MCF 10A (cell line): ENCODE measurements at regions not wholly inside any gene's neighbourhood (a gene's known extent, or its start where the extent isn't known, plus 50 kb on each side); places are given as distances from the start of the nearest gene placed in this dataset.

ENCODE experiments used
- BruUV-seq: library from RNA; stranded (reverse); fragments of 400-500 nt; replicated peaks from 2 replicates; lab custom pipeline; 2021; lab: Mats Ljungman, UMichigan
- CTCF ChIA-PET: fragments of 300-600 bp; sonication (Branson Sonifier 250); formaldehyde crosslinking; extraction: SDS; loops from one replicate; lab custom pipeline; 2021; ENCODE audit warnings: antibody characterized with exemption, inconsistent platforms; lab: Yijun Ruan, JAX
- POLR2A ChIA-PET: fragments of 300-600, 350-650 bp; sonication (Branson Sonifier 250); formaldehyde crosslinking; extraction: SDS; loops from one replicate; lab custom pipeline; 2020; ENCODE audit warnings: antibody characterized with exemption, inconsistent platforms; lab: Yijun Ruan, JAX
- DNase-seq: peaks from one replicate; pipeline ENCODE4 v3.0.0-alpha.2; 2018; ENCODE audit not compliant: unreplicated experiment
- H3K27ac Mint-ChIP-seq: one replicate; pipeline ENCODE4 v1.8.0; 2022; ENCODE audit warnings: mild to moderate bottlenecking, low read depth, mixed read lengths; ENCODE audit not compliant: unreplicated experiment
- H3K27me3 Mint-ChIP-seq: one replicate; pipeline ENCODE4 v1.8.0; 2022; ENCODE audit warnings: mixed read lengths; ENCODE audit not compliant: insufficient read depth, unreplicated experiment
- H3K36me3 Mint-ChIP-seq: one replicate; pipeline ENCODE4 v1.8.0; 2022; ENCODE audit warnings: mild to moderate bottlenecking, moderate library complexity, mixed read lengths; ENCODE audit not compliant: insufficient read depth, unreplicated experiment
- H3K4me1 Mint-ChIP-seq: one replicate; pipeline ENCODE4 v1.8.0; 2022; ENCODE audit warnings: mixed read lengths; ENCODE audit not compliant: insufficient read depth, unreplicated experiment
- H3K4me3 Mint-ChIP-seq: one replicate; pipeline ENCODE4 v1.8.0; 2022; ENCODE audit warnings: mild to moderate bottlenecking, moderate library complexity, mixed read lengths; ENCODE audit not compliant: unreplicated experiment
- H3K9me3 Mint-ChIP-seq: one replicate; pipeline ENCODE4 v1.8.0; 2022; ENCODE audit warnings: mixed read lengths; ENCODE audit not compliant: unreplicated experiment
- CTCF ChIP-seq: fragments of 200-600 bp; IDR thresholded peaks from one replicate; pipeline ENCODE4 v1.8.0; 2022; ENCODE audit warnings: antibody characterized with exemption, mild to moderate bottlenecking; ENCODE audit not compliant: unreplicated experiment
- intact Hi-C: fragments of 100-400 bp; cut with micrococcal nuclease; formaldehyde crosslinking; loops from 2 replicates; pipeline ENCODE4 v1.14.1; 2022

- H3K4me1 Mint-ChIP-seq, result no peaks in the 10 kb centered on the region
- no peak overlapping the region for H3K27ac Mint-ChIP-seq
- CTCF ChIA-PET, result no interaction called here
- TF ChIP-seq CTCF, result no peak
- H3K27me3 Mint-ChIP-seq, result no peaks in the 10 kb centered on the region
- H3K9me3 Mint-ChIP-seq, result no peaks in the 10 kb centered on the region
- no TSS peak for BruUV-seq
- H3K4me3 Mint-ChIP-seq, result no peak overlapping the region
- intact Hi-C loops, result no loop called here
- no peaks in the 10 kb centered on the region for H3K36me3 Mint-ChIP-seq
- DNase-seq, result no peak
- POLR2A ChIA-PET, result no interaction called here
Measured at GRCh38 chr3:160112481-160112880, 112.7 kb upstream of the C3orf80 start.

- no peaks in the 10 kb centered on the region for H3K9me3 Mint-ChIP-seq
- intact Hi-C loops, result no loop called here
- no peaks in the 10 kb centered on the region for H3K4me1 Mint-ChIP-seq
- no peak for TF ChIP-seq CTCF
- H3K36me3 Mint-ChIP-seq, result no peaks in the 10 kb centered on the region
- POLR2A ChIA-PET, result no interaction called here
- DNase-seq, result no peak
- CTCF ChIA-PET, result no interaction called here
- H3K27me3 Mint-ChIP-seq, result no peaks in the 10 kb centered on the region
- H3K4me3 Mint-ChIP-seq, result no peak overlapping the region
- BruUV-seq, result no TSS peak
- no peak overlapping the region for H3K27ac Mint-ChIP-seq
Measured at GRCh38 chr3:160112996-160113395, 112.2 kb upstream of the C3orf80 start.

- H3K36me3 Mint-ChIP-seq, result no peaks in the 10 kb centered on the region
- no peaks in the 10 kb centered on the region for H3K4me1 Mint-ChIP-seq
- no peaks in the 10 kb centered on the region for H3K27me3 Mint-ChIP-seq
- H3K4me3 Mint-ChIP-seq, result no peak overlapping the region
- CTCF ChIA-PET, result interaction anchor here (0.6 kb wide), 1 partner anchor 9 kb away, joined by 4 read pairs; no protein-coding TSS in a partner anchor
- no TSS peak for BruUV-seq
- no peak for TF ChIP-seq CTCF
- peaks cover 9% of the 10 kb centered on the region for H3K9me3 Mint-ChIP-seq
- intact Hi-C loops, result no loop called here
- H3K27ac Mint-ChIP-seq, result no peak overlapping the region
- POLR2A ChIA-PET, result no interaction called here
- DNase-seq, result no peak
Measured at GRCh38 chr3:160114355-160114995, 110.7 kb upstream of the C3orf80 start.

GRCh38 chr3:160115387-160115786, 109.8 kb upstream of the C3orf80 start:
- H3K36me3 Mint-ChIP-seq, result no peaks in the 10 kb centered on the region
- intact Hi-C loops, result no loop called here

More at GRCh38 chr3:160115387-160115786, 109.8 kb upstream of the C3orf80 start:
- Mint-ChIP-seq H3K4me1 (no peaks in the 10 kb centered on the region), H3K4me3 (no peak overlapping the region), H3K27ac (no peak overlapping the region), H3K27me3 (no peaks in the 10 kb centered on the region), H3K9me3 (peaks cover 9% of the 10 kb centered on the region)
- POLR2A ChIA-PET, result no interaction called here
- no TSS peak for BruUV-seq
- no peak for TF ChIP-seq CTCF
- CTCF ChIA-PET, result interaction anchor here (0.6 to 1.3 kb wide), 2 partner anchors 8 to 83 kb away, joined by 4 read pairs; no protein-coding TSS in a partner anchor
- no peak for DNase-seq
